Urinary bladder (tissue), 3 donors: ENCODE measurements at regions not wholly inside any gene's neighbourhood (a gene's known extent, or its start where the extent isn't known, plus 50 kb on each side); places are given as distances from the start of the nearest gene placed in this dataset.
A peak's percentile ranks its signal among the peaks of the same experiment; 100 is the strongest.
"Not testable (repeated sequence)": the region's sequence is repeated elsewhere in the genome, so short reads cannot be mapped to it uniquely, and the experiment has no call there.

Experiments
- DNase-seq: peaks from one replicate; pipeline ENCODE4 v3.0.0-alpha.2; 2015; ENCODE audit errors: extremely low spot score
- H3K27ac ChIP-seq: one replicate; pipeline ENCODE4 v1.5.1; 2013; ENCODE audit warnings: low read depth, mild to moderate bottlenecking, moderate library complexity
- H3K36me3 ChIP-seq: one replicate; pipeline ENCODE4 v1.6.1; 2013; ENCODE audit warnings: mild to moderate bottlenecking, moderate library complexity; ENCODE audit not compliant: insufficient read depth
- H3K4me1 ChIP-seq: one replicate; pipeline ENCODE4 v1.6.1; 2013; ENCODE audit warnings: mild to moderate bottlenecking, moderate library complexity; ENCODE audit not compliant: insufficient read depth
- H3K4me3 ChIP-seq: one replicate; pipeline ENCODE4 v1.5.1; 2013; ENCODE audit warnings: low read depth, low read length
- WGBS: extraction: QIAGEN DNeasy Blood & Tissue Kit; methylation state at CpG from one replicate; pipeline ENCODE4 v1.1.7; 2013; 5-methylcytosine and 5-hydroxymethylcytosine counted together
- donor health status: healthy with polysubstance abuse.
- donor health status: healthy.

DNA sequence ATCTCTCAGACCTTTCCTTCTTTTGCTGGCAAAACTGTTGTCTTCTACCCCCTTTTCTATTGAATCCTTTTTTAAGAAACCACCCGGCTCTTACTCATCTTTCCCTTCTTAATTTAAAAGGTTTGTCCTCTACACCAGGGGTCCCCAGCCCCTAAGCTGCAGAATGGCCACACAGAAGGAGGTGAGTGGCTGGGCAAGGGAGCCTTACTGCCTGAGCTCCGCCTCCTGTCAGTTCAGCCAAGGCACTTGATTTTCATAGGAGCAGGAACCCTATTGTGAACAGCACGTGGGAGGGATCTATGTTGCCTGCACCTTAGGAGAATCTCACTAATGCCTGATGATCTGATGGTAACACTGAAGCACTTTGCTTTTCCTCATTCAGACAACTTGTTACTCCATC is 726.3 kb upstream of the INTU start:
- Histone ChIP-seq H3K4me3 (no peak overlapping the region), H3K4me1 (no peaks in the 10 kb centered on the region), H3K27ac (no peak overlapping the region), H3K36me3 (no peaks in the 10 kb centered on the region)
- no peak for DNase-seq
- 88% methylated on average over 3 of the region's 3 CpGs for WGBS

GRCh38 chr4:126907389-126907788 is 725.4 kb upstream of the INTU start:
- WGBS, result 73% methylated on average over 1 of the region's 1 CpG
- no peak for DNase-seq

DNA sequence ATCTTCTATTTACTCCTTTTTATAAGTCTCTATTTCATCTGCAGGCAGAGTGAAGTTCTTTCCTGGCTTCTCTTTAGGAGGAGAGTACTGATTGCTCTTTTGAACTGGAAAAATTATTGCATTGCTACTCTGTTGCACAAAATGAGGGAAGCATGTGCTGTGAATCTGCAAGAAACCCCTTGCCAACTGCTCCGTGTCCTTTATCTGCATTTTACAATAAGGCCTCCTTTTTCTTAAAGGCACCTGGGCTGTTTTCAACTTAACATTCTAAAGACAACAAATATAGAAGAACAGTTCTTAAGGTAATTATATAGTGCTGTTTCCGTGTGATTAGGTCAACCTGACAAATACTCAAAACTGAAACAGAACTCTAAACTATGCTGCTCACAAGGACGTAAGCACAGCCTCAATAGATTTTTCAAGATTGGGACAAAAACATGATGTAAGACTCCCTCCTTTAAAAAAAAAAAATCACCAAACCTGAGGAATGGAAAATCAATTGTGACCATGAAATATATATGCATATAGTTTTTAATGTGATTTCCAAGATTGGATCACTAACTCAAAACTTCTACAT is 716.6 kb upstream of the INTU start:
- Histone ChIP-seq H3K4me1 (no peaks in the 10 kb centered on the region), H3K4me3 (no peak overlapping the region), H3K27ac (no peak overlapping the region), H3K36me3 (no peaks in the 10 kb centered on the region)
- WGBS, result 32% methylated on average over 3 of the region's 3 CpGs
- DNase-seq, result no peak

More at GRCh38 chr4:126907389-126907788, 725.4 kb upstream of the INTU start:
- Histone ChIP-seq H3K4me3 (no peak overlapping the region), H3K27ac (no peak overlapping the region), H3K4me1 (no peaks in the 10 kb centered on the region), H3K36me3 (no peaks in the 10 kb centered on the region)

- Histone ChIP-seq H3K36me3 (no peaks in the 10 kb centered on the region), H3K27ac (no peak overlapping the region), H3K4me1 (no peaks in the 10 kb centered on the region), H3K4me3 (peak overlapping the region; percentile 9)
- DNase-seq, result peak; percentile 36
- 21% methylated on average over 10 of the region's 10 CpGs for WGBS
Observed at GRCh38 chr4:126916626-126917140, 716.1 kb upstream of the INTU start.

- H3K4me1 ChIP-seq, H3K27ac ChIP-seq, DNase-seq, H3K36me3 ChIP-seq, H3K4me3 ChIP-seq: not testable (repeated sequence)
- 97% methylated on average over 3 of the region's 3 CpGs for WGBS
Observed at GRCh38 chr4:126922328-126922938, 710.3 kb upstream of the INTU start.

DNA sequence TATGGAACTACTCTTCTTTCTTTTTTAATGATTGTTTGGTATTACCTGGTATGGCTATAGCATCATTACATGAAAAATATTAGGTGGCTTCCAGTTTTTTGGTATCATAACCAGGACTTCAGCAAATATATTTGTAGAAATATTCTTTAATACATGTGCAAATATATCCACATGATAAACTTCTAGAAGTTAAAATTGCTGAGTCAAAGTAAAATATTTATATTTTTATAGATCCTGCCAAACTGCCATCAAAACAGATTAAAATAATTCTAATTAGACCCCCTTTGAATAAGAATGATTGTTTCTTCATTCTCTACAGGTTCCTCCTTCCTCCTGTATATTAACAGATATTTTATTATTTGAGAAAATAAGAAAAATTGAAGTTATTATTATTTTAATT is 708.5 kb upstream of the INTU start:
- H3K4me1 ChIP-seq, result no peaks in the 10 kb centered on the region
- no peaks in the 10 kb centered on the region for H3K36me3 ChIP-seq
- DNase-seq, result no peak

GRCh38 chr4:126930059-126930458 is 702.7 kb upstream of the INTU start:
- not testable (repeated sequence) for H3K27ac ChIP-seq, H3K4me1 ChIP-seq, DNase-seq, H3K36me3 ChIP-seq, H3K4me3 ChIP-seq
- WGBS, result 95% methylated on average over 4 of the region's 4 CpGs

More for the DNA sequence above, 708.5 kb upstream of the INTU start:
- no peak overlapping the region for H3K4me3 ChIP-seq
- H3K27ac ChIP-seq, result no peak overlapping the region

DNA sequence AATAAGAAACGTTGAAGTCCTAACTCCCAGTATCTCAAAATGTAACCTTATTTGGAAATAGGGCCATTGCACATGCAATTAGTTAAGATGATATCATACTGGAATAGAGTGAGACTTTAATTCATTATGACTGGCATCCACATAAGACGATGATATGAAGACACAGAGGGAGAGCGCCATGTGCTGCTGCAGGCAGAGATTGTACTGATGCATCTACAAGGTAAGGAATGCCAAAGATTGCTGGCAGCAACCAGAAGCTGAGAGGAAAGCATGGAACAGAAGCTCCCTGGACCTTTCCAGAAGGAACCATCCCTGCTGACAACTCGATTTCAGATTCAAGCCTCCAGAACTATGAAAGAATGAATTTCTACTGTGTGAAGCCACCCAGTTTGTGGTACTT is 697.0 kb upstream of the INTU start:
- Histone ChIP-seq H3K27ac (no peak overlapping the region), H3K36me3 (no peaks in the 10 kb centered on the region), H3K4me1 (no peaks in the 10 kb centered on the region), H3K4me3 (no peak overlapping the region)
- no peak for DNase-seq
- 92% methylated on average over 4 of the region's 4 CpGs for WGBS

GRCh38 chr4:126937342-126937741 is 695.4 kb upstream of the INTU start:
- Histone ChIP-seq H3K4me1 (no peaks in the 10 kb centered on the region), H3K36me3 (no peaks in the 10 kb centered on the region), H3K4me3 (no peak overlapping the region), H3K27ac (no peak overlapping the region)
- no peak for DNase-seq

GRCh38 chr4:126937846-126938422 is 694.8 kb upstream of the INTU start:
- Histone ChIP-seq H3K36me3 (no peaks in the 10 kb centered on the region), H3K4me3 (no peak overlapping the region), H3K27ac (no peak overlapping the region), H3K4me1 (no peaks in the 10 kb centered on the region)
- WGBS, result 84% methylated on average over 2 of the region's 2 CpGs
- DNase-seq, result no peak

- H3K4me1 ChIP-seq, result no peaks in the 10 kb centered on the region
- H3K4me3 ChIP-seq, result no peak overlapping the region
- H3K36me3 ChIP-seq, result no peaks in the 10 kb centered on the region
- WGBS, result 48% methylated on average over 2 of the region's 2 CpGs
- no peak for DNase-seq
- H3K27ac ChIP-seq, result no peak overlapping the region
Observed at GRCh38 chr4:126939401-126939800, 693.4 kb upstream of the INTU start.

GRCh38 chr4:126947536-126947935 is 685.2 kb upstream of the INTU start:
- Histone ChIP-seq H3K4me3 (no peak overlapping the region), H3K4me1 (no peaks in the 10 kb centered on the region), H3K27ac (no peak overlapping the region), H3K36me3 (no peaks in the 10 kb centered on the region)
- no peak for DNase-seq
- 82% methylated on average over 3 of the region's 3 CpGs for WGBS

- no peaks in the 10 kb centered on the region for H3K4me1 ChIP-seq
- no peak overlapping the region for H3K4me3 ChIP-seq
- H3K36me3 ChIP-seq, result no peaks in the 10 kb centered on the region
- H3K27ac ChIP-seq, result no peak overlapping the region
- WGBS, result 68% methylated on average over 5 of the region's 5 CpGs
- DNase-seq, result no peak
Observed at GRCh38 chr4:126954537-126955291, 678.0 kb upstream of the INTU start.
